NCI-H774 (cell line): ENCODE measurements at regions not wholly inside any gene's neighbourhood (a gene's known extent, or its start where the extent isn't known, plus 50 kb on each side); places are given as distances from the start of the nearest gene placed in this dataset.
"Not testable (repeated sequence)": the region's sequence is repeated elsewhere in the genome, so short reads cannot be mapped to it uniquely, and the experiment has no call there.

ENCODE experiments used
- DNase-seq: peaks from one replicate; lab custom pipeline; 2025; lab: John Stamatoyannopoulos, UW

DNA sequence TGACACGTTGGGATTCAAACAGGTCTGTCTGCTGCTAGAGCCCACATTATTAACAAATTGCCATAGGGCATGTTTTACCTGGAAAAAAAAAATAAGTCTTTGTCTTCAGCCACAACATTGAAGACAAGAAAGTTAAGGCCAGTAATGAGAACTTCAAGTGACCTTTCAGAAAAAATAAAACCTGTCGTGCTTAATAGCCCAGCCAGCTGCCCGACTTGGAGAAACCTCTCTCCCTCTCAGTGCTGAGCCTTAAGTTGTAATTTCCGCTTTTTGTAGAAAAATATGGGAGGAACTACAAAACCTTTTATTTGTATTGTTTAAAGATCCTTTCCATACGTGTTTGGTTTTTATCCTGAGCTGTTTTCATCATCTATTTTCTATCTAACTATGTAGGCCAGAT, 454.3 kb upstream of the SLITRK6 start:
- not testable (repeated sequence) for DNase-seq

DNA sequence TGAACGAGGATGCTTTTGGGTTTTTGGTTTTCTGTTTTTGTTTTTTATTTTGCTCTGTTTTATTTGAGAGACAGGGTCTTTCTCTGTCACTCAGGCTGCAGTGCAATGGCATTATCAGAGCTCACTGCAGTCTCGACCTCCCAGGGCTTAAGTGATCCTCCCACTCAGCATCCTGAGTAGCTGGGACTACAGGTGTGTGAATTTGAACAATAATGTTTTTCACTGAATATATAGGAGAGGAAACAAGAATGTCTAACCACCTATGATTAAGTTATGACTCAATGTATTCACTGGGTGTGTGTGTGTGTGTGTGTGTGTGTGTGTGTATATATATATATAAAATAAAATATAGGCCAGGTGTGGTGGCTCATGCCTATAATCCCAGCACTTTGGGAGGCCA, 456.6 kb upstream of the SLITRK6 start:
- DNase-seq, result not testable (repeated sequence)

DNA sequence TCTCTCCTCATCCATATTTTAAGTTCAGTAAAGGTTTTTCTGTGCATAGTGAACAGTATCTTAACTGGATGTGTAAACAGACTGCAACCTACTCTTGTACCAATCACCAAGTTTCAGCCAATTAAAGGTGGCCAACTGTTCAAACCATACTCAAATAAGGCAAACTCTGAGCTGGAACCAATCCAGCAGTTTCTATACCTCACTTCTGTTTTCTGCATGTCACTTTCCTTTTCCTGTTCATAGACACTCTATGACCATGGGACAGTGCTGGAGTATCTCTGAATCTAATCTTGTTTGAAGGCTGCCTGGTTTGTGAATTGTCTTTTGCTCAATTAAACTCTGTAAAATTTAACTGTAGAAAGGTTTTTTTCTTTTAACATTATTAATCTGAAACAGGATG, 470.3 kb upstream of the SLITRK6 start:
- no peak for DNase-seq

DNA sequence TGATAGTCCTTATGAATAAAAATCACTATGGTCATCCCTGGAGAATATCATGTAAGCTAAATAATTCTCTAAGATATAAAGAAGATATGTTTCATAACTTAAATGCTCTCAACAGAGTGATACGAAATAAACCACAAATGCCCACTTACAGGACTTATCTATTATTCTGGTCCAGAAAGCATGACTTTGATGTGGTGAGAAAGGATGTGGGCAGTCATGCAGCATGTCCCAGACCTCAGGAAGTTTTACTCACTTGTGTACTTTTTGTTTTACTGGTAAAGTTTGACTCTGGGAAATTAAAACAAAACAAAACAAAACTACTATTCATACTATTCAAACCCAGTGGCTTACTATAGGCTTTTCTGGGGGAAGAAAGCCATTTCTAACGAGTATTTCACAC, 483.2 kb upstream of the SLITRK6 start:
- DNase-seq, result no peak

DNA sequence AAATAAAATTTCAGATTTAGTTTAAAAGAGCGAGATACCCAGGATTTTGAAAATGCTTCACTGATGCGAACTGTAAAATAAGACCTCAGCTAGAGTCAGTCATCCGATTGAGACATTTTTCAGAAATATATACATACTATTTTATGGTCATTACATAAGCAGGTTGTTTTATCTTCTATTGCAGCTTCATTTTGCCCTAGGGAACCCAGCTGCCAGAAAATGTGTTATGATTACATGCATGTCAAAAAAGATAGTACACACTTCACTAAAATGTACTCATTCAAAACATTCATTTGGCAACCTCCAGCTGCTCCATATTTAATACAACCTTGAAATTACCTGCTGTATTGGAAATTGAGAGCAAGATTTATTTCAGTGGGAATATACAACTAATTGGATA, 483.8 kb upstream of the SLITRK6 start:
- no peak for DNase-seq

DNA sequence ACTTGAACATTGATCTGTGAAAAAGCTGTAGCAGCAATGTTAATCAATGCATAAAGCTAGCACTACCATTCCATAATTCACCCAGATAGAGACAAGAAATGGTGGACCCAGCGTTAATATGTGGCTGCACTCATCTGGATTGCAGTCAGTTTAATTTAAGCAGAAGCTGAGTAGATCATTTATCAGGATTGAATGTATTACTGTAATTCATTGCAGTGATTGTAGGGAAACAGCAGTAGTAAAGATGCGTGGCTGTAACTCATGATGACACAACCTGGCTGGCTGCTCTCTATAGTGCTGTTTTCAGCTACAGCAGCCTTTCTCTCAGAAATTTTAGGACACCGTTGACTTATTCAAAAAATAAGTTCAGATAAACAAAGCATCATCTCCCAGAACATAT, 499.5 kb upstream of the SLITRK6 start:
- no peak for DNase-seq

DNA sequence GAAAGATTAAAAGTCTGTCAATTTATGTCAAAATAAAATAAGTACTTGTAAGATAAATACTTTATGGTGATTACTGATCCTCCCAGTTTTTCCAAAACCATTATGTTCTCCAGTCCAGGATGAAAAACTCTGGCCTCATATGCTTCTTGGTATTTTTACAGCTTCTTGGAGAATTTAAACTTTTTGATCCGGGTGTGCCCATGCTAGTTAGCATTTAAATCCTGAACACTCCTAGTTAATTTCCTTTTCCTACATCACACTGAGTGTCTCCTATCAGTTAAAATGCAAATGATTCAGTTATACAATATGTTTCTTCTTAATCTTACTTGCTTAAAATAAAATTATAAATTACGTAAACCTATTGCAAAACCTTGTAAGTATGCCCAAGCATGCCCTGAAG, 499.9 kb upstream of the SLITRK6 start:
- DNase-seq, result no peak

DNA sequence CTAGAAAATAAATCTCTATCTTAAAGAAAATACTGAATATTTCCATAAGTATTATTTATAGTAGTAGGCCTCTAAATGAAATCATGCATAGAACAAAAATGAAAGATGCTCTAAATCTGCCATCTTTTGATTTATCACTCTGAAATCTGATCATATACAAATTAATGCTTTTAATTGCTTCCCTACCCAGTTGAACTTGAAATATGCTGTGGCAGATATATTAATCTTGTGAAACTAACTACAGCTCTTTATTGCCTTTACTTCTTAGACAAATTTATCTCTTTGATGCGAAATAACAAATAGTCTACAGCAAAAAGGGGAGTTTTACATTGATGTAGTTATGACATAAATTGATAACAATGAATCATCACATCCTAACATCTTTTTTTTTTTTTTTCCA, 510.7 kb upstream of the SLITRK6 start:
- no peak for DNase-seq

DNA sequence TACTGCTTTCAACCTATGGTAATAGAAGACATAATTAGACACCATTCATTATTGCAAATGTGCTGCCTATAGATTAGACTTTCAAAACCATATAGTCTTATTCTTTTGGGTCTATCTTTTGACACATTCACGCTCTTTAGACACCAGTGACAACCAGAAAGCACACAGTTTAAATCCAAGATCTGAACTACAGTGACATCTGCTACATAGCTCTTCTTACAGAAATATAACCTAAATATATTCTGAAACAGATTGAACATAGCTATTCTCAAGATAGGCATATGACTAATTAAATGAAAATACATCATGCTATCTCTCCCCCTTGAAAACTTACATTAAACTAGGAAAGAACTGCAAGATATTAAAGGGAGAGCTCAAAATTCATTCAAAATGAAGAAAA, 514.2 kb upstream of the SLITRK6 start:
- no peak for DNase-seq

DNA sequence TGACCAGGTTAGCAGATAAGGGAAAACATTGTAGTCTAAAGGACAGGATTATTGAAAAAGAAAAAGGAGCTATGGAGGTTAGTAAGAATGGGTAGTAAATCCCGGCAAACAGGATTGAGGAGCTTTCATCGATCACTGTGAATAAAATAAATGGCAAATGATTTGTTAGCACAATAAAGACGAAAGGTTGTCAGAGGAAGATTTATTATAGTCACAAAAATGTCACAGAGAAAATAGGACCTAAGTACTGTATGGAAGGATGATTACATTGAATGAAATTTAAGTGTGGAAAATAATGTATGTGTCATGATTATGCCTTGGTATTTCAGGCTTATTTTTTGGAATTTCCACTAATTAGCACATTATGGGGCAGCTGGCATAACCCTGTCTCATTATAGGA, 519.2 kb upstream of the SLITRK6 start:
- DNase-seq, result no peak

DNA sequence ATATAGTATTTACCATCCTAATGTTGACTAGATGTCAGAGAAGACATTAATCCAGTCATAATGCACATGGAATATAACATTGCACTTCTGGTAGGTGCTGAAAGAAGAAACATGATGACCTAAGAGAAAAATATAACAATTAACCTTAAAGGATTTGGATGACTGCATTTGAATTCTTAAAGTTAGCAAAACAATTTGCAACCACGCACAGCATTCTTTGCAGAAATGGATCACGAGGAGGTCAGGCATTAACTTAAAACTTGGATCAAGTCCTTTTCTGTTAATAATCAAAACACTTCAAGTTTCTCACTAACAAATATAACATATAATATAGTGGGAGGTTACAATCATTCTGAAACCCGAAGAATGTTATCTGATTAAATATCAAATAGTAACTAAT, 525.0 kb upstream of the SLITRK6 start:
- no peak for DNase-seq

DNA sequence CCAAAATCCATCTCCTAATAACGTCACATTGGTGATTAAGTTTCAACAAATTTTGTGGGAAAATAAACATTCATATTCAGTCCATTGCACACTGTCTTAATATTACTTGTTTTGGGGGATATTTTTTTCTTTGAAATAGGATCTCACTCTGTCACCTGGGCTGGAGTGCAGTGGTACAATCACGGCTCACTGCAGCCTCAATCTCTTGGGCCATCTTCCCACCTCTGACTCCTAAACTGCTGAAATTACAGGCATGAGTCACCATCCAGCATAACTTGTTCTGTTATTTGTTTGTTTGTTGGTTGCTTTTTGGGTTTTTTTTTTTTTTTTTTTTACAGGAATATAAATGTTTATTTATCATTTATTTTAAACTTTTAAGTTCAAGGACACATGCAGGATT, 556.1 kb upstream of the SLITRK6 start:
- DNase-seq, result no peak

DNA sequence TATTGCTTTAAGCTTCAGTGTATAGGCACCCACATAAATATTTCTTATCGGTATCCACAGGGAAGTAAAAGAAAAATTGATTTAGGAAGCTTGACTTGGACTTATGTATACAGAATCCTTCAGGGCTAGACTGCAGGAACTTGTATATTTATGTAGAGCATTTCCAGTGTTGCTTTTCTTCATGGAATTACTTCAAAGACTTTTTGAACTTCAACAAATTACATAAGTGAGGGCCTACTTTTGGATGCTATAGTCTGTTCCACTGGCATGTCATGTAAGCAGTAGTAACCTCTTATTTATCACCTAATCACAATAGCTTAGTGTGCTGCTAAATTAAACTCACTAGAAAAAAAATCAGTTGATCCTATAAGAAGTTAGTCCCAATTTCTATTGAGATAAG, 557.9 kb upstream of the SLITRK6 start:
- DNase-seq, result no peak

DNA sequence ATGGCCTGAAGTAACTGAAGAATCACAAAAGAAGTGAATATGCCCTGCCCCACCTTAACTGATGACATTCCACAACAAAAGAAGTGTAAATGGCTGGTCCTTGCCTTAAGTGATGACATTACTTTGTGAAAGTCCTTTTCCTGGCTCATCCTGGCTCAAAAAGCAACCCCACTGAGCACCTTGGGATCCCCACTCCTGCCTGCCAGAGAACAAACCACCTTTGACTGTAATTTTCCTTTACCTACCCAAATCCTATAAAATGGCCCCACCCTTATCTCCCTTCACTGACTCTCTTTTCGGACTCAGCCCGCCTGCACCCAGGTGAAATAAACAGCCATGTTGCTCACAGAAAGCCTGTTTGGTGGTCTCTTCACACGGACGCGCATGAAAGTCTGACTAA, 564.5 kb upstream of the SLITRK6 start:
- DNase-seq, result not testable (repeated sequence)

DNA sequence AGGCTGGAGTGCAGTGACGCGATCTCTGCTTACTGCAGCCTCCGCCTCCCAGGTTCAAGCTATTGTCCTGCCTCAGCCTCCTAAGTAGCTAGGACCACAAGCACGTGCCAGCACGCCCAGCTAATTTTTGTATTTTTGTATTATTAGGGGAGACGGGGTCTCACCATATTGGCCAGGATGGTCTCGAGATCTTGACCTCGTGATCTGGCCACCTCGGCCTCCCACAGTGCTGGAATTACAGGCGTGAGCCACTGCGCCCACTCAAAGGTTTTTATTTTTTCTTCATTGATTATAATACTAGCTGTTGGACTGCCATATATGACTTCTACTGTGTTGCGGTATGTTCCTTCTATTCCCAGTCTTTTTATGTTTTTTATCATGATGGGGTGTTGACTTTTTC, 569.7 kb upstream of the SLITRK6 start:
- DNase-seq, result no peak

DNA sequence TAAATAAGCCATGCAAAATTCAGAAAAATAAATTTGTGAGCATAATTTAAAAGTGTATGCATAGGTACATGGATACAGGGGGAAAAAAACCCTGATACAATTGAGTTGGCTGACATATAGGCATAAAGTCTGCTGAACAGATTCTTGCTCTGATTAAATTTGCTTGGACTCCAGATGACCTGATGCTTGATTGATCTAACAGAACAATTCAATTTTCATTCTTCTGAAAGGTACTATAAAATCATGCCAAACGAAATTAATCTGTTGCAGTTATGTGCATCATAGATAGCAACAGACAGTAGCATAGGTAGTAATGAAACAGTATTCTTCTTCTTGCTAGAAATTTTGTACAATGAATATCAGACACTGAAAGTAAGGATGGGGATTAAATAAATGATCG, 578.2 kb upstream of the SLITRK6 start:
- no peak for DNase-seq

DNA sequence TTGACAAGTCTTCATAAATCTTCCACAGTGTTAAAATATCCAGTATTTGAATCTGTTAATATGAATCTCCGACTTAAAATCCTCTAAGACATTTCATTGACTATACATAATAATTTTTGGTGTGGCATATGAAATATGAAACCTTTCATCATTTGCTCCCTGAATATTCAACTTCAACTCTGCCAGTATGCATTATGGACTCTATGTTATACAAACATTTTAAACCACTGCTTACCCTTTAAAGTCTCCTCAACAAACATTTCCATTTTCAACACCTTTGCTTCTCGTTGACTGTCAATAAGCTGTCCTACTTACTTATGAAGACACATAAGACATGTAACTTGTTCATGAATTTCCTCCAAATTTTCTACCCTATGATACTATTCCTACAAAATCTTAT, 579.4 kb upstream of the SLITRK6 start:
- DNase-seq, result no peak

DNA sequence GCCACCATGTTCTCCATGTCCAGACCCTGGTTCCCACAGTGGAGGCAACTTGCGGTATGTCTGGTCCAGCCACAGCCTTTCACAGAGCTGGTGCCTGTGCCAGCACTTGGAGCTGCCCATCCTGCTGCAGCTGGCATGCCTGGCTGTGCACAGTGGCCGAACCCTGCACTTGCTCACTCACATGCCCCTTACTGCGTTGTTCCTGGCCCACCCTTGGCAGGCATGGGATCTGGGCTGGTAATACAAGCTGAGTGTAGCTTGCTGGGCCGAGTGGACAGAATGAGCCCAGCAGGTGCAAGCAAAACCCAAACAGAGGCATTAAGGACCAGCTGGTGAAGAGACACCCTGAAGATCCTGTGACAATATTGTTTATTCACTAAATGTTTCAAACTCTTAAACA, 583.9 kb upstream of the SLITRK6 start:
- no peak for DNase-seq

DNA sequence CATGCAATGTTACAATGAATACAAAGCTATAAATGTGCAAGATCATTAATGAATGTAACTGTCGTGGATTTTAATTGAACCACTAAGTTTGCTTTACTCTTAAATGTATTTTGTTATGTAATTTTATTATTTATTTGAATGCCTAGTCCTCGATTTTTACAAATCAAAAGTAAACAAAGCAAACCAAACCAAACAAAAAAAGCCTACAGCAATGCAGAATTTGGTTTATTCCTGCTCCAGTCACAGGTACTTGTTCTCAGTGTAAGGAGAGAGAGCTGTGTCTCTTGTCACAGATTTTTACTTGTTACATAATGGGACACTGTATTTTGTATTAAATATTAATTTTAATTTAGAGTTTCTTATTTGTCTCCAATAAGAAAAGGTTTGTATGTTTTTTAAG, 584.3 kb upstream of the SLITRK6 start:
- DNase-seq, result peak; percentile 50

DNA sequence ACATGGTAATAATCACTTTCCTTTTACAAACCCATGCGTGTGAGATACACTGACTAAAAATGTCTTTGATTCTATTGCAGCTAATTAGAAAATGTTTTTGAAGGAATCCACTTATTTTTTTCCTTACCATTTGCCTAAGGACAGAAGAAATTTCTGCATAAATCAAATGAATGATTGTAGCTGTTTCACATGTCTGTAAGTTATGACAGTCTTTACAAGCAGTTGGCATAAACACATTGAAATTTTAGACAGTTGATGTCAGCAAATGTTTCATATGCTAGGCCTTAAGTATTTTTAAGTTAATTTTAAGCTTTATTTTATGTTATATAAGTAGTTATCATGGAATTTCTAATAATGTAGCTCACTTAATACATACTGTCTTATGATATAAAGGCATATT, 598.4 kb upstream of the SLITRK6 start:
- DNase-seq, result no peak

DNA sequence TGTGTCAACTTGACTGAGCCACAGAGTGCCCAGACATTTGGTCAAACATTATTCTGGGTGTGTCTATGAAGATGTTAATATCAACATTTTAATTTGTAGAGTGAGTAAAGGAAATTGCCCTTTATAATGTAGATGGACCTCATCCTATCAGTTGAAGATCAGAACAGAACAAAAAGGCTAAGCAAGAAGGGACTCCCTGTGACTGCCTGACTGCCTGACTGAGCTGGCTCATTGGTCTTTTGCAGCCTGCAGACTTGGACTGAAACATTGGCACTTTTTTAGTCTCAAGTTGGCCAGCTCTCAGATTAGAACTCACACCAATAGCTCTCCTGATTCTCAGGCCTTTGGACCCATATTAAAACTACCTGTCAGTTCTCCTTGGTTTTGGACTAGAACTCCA, 600.4 kb upstream of the SLITRK6 start:
- DNase-seq, result no peak

DNA sequence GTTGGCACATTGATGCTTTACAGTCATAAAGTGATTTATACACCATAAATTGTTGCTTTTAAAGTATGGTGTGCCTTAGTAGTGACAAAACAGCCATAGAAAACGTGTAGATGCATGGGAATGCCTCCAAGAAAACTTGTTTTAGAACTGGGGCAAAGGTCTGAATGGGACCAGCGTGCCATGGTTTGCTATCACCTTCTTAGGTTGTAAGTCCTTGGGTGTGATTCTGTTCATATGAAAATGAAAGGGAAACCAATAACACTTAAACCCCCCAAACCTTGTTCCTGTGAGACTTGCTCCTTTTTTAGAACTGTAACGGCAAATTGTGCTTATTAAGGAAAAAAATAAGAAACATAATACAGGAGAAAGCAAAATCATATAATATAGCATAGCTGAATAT, 603.3 kb upstream of the SLITRK6 start:
- DNase-seq, result no peak

DNA sequence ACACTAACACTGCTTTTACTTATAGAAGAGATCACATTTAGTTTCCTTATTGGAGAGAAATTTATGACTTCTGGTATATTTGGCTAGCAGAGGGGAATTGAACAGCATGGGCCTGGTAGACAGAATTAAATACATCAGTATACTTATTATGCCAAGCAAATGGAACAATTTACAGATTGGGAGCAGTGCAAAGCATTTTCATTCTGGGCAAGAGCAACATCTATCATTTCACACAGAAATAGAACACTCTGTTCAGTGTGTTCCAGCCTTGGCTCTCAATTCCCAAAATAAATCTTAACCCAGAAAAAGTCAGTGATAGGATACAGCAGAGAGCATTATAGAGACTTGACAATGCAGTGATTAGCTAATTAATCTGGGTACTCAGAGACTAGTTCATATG, 604.0 kb upstream of the SLITRK6 start:
- no peak for DNase-seq

DNA sequence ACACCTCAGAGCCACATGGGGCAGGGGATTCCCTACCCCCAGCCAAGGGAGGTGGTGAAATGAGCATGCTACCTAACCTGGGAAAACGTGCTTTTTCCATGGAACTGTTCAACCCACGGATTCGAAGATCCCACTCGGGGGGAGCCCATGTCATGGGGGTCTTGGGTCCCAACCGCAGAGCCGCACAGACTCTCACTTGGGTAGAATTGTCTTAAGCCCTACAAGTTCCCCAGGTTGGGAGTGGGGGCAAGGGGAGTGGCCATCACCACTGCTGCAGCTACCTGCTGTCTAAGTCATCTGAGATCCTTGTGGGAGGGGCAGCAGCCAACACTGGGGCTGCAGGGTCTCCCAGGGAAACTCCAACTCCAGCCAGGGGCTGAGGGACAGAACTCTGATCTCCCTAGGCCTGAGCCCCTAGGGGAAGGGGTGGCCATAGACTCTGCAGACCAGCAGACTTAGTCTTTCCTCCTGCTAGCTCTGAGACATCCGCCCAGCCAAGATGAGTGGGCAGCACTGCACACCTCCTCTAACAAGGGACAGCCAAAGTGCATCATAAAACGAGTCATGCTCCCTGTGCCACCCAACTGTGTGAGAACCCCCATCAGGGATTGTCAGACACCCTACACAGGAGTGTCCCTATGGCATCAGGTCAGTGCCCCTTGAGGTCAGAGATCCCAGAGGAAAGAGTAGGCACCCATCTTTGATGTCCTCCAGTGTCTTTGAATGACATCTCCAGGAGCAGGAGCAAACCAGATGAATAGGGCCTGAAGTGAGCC, 610.4 kb upstream of the SLITRK6 start:
- DNase-seq, result no peak
